ENCODE measurements at regions not wholly inside any gene's neighbourhood (a gene's known extent, or its start where the extent isn't known, plus 50 kb on each side); places are given as distances from the start of the nearest gene placed in this dataset.
"Not testable (repeated sequence)": the region's sequence is repeated elsewhere in the genome, so short reads cannot be mapped to it uniquely, and the experiment has no call there.

DNA sequence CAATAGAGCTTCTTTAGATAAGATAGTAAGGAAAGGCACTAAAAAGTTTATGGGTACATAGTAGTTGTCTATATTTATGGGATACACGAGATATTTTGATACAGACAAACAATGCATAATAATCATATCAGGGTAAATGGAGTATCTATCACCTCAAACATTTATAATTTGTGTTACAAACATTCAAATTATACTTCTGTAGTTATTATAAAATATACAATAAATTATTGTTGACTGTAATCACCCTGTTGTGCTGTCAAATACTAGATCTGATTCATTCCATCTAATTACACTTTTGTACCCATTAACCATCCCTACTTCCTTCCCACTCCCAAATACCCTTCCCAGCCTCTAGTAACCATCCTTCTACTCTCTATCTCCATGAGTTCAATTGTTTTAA is 179.7 kb downstream of the FOXG1 start:
- no peak for DNase-seq (ENCODE audit: low spot score)

DNA sequence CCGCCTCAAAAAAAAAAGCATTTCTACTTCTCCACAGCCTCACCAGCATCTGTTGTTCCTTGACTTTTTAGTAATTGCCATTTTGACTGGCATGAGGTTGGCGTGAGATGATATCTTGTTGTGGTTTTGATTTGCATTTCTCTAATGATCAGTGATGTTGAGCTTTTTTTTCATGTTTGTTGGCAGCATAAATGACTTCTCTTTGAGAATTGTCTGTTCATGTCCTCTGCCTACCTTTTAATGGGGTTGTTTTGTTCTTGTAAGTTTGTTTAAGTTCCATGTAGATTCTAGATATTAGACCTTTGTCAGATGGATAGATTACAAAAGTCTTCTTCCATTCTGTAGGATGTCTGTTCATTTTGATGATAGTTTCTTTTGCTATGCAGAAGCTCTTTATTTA is 182.9 kb downstream of the FOXG1 start:
- no peak for DNase-seq (ENCODE audit: low spot score)

DNA sequence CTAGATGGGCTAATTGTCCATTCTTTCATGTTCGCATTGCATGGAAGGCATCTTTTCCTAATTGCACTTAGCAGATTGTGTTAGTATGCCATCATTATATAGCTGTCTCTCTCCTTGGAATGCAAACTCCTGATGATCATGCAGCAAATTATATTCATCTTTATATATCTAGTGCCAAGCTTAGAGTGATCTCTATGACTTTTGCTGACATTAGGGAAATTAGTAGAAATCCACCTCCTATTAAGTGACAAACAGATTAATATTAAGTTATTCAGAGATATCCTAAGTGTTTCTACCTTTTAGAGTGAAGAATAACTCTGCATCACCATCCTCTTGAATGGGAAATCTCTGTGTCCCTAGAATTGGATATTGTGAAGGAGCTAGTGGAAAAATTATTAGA is 185.6 kb downstream of the FOXG1 start:
- DNase-seq (ENCODE audit: low spot score): no peak

DNA sequence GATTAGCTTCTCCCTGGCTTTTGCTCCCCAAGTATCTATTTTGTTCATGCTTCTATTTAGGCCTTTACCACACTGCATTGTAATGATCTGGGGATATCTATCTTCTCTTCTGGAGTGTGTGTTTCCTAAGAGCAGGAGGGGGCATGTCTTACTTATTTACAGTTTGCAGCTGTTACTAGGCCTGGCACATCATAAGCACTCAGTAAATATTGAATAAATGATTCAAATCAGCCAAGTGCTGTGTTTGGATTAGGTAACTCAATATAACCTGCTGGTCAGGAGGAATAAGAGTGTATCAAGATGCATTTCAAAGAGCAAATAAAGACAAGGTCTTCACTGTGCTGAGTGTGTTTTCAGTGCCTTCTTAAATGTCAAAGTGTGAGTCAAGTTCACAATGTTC is 186.1 kb downstream of the FOXG1 start:
- DNase-seq (ENCODE audit: low spot score): no peak

DNA sequence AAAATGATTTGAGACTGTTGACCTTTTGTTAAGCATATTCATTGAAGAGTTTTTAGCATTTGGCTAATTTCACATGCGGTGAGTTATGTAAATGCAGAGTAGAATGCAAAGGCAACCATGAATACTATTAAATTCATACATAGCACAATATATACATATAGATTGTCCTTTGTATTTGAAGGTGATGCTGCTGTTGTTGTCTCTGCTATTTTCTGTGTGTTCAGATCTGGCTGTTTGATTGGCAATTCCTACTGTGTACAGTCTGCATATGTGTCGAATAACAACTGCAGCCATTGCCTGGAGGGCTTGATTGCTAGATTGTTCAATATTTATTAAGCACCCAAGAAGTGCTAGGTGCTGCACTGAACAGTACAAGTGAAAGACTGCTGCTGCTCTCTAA is 187.4 kb downstream of the FOXG1 start:
- DNase-seq (ENCODE audit: low spot score): no peak

DNA sequence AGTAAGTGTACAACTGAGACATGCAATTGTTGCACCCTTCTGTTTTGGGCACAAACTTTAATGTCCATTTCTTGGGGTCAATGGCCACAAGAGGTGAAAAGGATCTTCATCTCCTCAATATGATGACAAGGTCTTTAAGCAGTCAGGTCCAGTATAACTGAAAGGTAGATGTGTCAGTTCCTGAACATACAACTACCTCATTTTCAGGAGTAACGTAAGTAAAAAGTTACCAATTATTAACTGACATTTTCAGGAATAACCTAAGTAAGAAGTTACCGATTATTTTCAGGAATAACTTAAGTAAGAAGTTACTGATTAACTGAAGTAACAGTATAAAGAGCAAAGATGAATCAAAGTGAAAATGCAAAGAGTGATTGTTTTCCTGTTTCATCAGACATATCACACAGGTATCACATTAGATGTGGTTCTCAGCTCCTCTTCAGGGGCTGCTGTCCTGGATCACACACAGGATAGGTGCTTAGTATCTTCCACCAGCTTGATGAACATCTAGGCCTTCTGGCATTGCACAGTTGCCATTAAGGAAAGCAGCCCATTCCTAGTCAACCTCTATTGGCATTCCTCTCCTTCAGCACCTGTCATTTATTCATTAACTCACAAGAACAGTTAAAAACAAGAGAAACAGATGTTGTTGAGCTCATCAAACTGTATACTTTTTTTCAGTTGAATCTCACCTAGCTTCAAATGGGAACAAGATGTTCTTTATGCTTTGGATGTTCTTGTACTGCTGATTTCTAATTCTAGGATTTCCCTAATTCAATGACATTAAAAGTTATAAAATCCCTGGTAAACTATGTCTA is 200.0 kb downstream of the FOXG1 start:
- no peak for DNase-seq (ENCODE audit: low spot score)

DNA sequence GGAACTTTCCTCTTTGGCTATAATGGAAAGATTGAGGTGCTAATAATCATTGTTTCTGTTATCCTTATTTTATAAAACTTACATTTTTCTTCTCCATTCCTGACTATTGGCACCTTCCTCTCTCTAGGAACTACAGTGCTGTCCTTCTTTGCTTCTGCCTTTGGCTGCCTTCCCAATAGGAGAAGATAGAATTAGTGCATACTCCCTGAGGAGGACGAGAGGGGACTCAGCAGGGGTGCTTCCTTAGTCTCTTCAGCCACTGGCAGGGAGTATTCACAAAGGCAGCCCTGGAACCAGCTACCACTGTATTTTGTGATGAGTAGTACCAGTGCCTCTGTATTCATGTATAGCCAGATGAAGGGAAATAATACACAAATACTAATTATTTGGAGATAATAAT is 208.5 kb downstream of the FOXG1 start:
- DNase-seq (ENCODE audit: low spot score): no peak

DNA sequence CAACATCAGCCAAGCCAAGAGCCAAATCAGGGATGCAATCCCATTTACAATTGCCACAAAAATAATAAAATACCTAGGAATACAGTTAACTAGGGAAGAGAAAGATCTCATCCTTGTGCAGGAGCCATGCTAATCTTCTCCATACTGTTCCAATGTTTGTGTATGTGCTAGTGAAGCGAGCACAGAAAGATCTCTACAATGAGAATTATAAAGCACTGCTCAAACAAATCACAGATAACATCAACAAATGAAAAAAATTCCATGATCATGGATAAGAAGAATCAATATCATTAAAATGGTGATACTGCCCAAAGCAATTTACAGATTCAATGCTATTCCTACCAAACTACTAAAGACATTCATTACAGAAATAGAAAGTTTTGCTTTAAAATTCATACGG is 215.6 kb downstream of the FOXG1 start:
- DNase-seq (ENCODE audit: low spot score): no peak

DNA sequence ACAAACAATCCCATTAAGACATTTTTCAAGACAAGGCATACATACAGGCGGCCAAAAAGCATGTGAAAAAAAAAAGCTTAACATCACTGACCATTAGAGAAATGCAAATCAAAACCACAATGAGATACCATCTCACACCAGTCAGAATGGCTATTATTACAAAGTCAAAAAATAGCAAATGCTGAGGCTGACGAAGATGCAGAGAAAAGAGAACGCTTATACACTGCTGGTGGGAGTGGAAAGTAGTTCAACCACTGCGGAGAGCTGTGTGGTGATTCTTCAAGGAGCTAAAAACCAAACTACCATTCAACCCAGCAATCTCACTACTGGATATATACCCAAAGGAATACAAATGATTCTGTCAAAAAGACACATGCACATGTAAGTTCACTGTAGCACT is 216.7 kb downstream of the FOXG1 start:
- DNase-seq (ENCODE audit: low spot score): no peak

DNA sequence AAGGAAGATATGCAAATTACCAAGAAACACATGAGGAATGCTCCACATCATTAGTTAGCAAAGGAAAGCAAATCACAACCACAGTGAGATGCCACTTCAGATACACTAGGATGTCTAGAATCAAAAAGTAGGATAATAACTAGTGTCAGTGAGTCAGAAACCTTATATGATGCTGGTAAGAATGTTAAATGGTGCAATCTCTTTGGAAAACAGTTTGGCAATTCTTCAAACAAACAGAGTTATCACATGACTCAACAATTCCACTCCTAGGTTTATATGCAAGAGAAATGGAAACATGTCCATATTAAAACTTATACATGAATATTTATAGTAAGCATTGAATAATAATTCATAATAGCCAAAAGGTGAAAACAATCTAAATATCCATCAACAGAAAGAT is 220.9 kb downstream of the FOXG1 start:
- DNase-seq (ENCODE audit: low spot score): no peak

DNA sequence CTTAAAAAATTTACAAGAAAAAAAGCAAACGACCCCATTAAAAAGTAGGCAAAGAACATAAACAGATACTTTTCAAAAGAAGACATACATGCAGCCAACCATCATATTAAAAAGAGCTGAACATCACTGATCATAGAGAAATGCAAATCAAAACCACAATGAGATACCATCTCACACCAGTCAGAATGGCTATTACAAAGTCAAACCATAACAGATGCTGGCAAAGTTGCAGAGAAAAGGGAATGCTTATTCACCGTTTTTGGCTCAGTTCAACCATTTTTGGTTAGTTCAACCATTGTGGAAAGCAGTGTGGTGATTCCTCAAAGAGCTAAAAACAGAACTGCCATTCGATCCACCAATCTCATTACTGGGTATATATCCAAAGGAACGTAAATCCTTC is 230.6 kb downstream of the FOXG1 start:
- not testable (repeated sequence) for DNase-seq (ENCODE audit: low spot score)

DNA sequence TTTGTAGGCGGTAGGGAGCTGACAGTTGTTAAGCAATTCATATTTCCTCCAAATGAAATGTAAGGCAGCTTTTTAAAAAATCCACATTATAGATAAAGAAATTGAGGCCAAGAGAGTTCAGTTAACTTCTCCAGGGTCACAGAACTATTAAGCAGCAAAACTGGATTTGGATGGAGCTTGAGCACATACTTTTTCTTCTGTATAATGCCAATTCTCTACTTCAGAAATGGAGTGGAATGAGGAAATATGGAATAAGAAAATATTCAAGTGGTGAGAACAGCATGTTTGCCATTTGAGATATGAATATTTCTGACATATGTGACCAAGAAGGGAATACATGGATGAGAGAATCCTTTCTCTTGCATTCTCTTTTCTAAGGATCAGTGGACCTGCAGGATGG is 233.1 kb downstream of the FOXG1 start:
- DNase-seq (ENCODE audit: low spot score): no peak

DNA sequence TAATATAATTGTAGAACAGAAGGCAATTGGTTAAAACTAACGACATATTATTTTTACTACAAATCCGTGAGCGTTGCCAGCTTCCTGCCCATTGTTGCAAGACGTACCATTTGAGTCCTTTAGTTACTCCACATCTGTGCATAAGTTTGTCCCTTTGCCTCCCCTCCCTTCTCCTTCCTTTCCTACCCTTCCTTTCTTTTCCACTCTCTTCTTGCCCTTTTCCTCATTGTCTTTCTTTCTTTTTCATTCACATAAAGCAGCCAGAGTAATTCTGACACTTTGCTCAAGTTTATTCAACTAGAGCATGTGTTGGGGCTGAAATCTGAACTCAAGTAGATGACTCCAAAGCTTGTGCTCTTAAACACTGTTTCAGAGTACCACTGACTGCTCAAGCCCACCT is 239.1 kb downstream of the FOXG1 start:
- no peak for DNase-seq (ENCODE audit: low spot score)

DNA sequence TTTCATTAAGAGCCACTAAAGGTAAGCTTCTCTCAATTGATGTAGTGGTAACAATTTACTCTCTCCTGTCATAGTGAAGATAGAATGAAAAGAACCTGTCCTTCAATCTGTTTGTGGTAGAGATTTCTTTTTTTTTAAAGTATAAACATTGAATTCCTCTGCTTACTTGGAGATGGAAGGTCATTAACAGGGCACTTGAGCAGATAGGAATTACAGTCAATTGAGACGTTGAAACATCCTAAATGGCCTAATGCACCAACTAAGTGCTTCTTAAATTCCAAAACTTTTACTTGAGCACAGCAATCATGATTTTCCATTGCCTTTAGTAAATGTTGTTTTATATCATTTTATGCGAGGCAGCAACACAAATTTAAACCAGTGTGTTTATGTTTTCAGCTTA is 241.4 kb downstream of the FOXG1 start:
- no peak for DNase-seq (ENCODE audit: low spot score)

DNA sequence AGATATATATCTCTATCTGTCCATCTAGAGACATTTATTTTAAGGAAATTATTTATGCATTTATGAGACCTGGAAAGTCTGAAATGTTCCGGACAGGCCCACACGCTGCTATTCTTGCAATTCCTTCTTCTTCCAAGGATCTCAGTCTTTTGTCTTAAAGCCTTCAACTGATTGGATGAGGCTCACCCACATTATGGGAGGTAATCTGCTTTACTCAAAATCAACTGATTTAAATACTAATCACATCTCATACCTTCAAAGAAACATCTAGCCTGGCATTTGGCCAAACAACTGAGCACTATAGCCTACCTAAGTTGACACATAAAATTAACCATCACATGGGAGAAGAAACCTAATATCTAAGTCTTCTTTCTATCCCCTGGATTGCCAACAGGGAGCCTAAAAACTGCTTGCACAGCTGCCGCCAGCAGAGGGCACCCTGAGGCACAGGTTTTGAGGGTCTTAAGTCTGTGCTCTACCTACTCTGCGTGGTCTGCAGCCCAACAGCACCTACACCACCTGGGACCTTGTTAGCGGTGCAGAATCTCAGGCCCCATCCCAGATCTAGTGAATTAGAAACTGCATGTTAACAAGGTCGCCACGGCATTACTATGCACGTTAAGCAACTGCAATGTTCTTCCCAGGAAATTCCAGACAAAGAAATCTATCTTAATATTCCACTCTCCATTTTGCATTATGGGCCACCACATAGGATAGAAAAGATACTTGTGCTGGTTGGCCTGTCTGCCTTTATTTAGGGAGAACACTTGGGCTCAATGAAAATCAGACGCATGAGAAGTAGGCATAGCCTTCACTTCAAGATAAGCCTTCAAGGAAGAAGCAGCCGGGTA is 249.7 kb downstream of the FOXG1 start:
- peak; percentile 9 for DNase-seq (ENCODE audit: low spot score)

DNA sequence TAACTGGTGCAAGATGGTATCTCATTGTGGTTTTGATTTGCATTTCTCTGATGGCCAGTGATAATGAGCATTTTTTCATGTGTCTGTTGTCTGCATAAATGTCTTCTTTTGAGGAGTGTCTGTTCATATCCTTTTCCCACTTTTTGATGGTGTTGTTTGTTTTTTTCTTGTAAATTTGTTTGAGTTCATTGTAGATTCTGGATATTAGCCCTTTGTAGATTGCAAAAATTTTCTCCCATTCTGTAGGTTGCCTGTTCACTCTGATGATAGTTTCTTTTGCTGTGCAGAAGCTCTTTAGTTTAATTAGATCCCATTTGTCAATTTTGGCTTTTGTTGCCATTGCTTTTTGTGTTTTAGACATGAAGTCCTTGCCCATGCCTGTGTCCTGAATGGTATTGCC is 256.9 kb downstream of the FOXG1 start:
- DNase-seq (ENCODE audit: low spot score): not testable (repeated sequence)

DNA sequence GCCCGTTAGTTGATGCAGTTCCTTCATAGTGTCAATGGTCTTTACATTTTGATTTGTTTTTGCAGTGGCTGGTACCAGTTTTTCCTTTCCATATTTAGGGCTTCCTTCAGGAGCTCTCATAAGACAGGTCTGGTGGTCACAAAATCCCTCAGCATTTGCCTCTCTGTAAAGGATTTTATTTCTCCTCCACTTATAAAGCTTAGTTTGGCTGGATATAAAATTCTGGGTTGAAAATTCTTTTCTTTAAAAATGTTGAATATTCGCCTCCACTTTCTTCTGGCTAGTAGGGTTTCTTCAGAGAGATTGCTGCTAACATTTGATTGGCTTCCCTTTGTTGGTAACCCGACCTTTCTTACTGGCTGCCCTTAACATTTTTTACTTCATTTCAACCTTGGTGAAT is 260.9 kb downstream of the FOXG1 start:
- DNase-seq (ENCODE audit: low spot score): not testable (repeated sequence)

DNA sequence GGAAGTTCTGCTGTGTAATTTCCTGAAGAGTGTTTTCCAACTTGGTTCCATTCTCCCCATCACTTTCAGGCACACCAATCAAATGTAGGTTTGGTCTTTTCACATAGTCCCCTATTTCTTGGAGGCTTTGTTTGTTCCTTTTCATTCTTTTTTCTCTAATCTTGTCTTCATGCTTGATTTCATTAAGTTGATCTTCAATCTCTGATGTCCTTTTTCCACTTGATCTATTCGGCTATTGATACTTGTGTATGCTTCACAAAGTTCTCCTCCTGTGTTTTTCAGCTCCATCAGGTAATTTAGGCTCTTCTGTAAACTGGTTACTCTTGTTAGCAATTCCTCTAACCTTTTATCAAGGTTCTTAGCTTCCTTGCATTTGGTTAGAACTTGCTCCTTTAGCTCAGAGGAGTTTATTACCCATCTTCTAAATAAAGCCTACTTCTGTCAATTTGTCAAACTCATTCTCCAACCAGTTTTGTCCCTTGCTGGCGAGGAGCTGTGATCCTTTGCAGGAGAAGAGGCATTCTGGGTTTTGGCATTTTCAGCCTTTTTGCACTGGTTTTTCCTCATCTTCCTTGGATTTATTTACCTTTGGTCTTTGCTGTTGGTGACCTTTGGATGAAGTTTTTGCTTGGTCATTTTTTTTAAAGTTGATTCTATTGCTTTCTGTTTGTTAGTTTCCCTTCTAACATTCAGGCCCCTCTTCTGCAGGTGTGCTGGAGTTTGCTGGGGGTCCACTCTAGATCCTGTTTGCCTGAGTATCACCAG is 261.5 kb downstream of the FOXG1 start:
- DNase-seq (ENCODE audit: low spot score): not testable (repeated sequence)

DNA sequence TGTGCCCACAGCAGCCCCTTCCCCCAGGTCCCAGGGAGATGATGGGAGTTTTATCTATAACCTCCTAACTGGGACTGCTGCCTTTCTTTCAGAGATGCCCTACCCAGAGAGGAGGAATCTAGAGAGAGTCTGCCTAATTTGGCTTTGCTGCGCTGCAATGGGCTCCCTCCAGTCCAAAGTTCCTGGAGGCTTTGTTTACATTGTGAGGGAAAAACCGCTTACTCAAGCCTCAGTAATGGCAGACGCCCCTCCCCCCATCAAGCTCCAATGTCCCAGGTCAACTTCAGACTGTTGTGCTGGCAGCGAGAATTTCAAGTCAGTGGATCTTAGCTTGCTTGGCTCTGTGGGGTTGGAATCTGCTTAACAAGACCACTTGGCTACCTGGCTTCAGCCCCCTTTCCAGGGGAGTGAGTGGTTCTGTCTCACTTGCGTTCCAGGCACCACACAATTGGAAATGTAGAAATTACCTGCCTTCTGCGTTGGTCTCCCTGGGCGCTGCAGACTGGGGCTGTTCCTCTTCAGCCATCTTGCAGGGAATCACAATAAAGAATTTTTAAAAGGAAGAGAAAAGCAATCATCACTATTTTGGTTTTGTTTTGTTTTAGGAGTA is 262.5 kb downstream of the FOXG1 start:
- no peak for DNase-seq (ENCODE audit: low spot score)

DNA sequence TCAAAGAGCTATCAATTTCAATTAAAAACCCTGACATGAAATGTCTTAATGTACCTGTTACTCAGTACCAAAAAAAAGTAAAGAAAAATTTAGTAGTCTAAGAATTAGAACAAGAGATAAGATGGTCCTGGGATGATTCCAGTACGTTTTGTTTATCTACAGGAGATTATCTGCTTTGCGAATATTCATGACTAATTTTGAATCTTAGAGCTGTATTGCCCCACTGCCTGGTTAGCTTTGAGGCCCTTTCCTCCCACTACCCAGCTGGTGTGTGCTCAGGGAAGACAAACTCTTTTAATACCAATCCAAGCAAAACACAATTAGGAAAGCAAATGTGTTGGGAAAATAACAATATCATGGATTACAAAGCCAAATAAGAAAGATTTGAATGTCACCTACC is 263.5 kb downstream of the FOXG1 start:
- no peak for DNase-seq (ENCODE audit: low spot score)

DNA sequence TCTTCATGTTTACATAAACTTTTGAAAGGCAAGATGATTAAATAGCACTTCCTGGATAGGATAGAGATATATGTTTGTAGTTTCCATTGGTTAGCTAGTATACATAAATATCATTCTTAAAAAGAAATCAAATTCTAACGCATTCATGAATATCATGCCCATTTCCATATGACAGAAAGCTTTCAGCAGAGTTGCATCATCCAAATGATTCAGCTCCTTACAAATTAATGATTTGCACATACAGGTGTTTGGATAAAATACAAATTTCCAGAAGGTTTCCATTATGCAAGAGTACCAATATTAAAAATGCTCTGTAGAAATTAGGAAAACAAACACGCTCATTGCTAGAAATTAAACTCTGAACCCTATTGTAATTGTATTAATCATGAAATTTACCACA is 264.4 kb downstream of the FOXG1 start:
- no peak for DNase-seq (ENCODE audit: low spot score)

DNA sequence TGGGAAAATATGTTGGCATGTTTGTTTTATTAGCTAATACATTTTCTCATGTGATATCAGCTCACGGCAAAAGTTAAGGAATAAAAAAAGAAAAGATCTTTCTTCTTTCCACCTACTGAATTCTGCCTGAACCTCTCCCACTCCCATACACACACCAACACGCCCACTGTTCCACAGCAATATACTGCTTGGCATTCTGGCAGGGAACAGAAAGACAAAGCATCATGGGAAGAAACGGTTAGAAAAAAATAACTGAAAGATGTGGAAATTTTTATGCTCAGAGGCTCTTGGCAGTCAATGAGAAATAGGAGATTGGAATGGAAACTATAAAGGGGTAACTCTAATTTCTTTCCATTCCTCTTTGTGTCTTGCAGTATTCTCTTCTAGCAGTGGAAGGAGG is 268.5 kb downstream of the FOXG1 start:
- DNase-seq (ENCODE audit: low spot score): no peak

Data from COLO829 (cell line).